Lower leg skin (tissue), 3 donors: ENCODE measurements at regions not wholly inside any gene's neighbourhood (a gene's known extent, or its start where the extent isn't known, plus 50 kb on each side); places are given as distances from the start of the nearest gene placed in this dataset.

Experiments
- POLR2A ChIP-seq, 2 donors: fragments of 450-650 bp; IDR thresholded peaks; one replicate each; pipeline ENCODE4 v1.6.1; 2016 to 2017; ENCODE audit warnings: antibody characterized with exemption in 2 of 2, mild to moderate bottlenecking in 1 of 2, moderate library complexity in 1 of 2
- TF ChIP-seq, protein P1 (sequence below), 3 donors: fragments of 450-650 bp; IDR thresholded peaks; one replicate each; pipeline ENCODE4 v1.5.1; 2016; ENCODE audit warnings: antibody characterized with exemption in 3 of 3, mild to moderate bottlenecking in 3 of 3, moderate library complexity in 2 of 3

DNA sequence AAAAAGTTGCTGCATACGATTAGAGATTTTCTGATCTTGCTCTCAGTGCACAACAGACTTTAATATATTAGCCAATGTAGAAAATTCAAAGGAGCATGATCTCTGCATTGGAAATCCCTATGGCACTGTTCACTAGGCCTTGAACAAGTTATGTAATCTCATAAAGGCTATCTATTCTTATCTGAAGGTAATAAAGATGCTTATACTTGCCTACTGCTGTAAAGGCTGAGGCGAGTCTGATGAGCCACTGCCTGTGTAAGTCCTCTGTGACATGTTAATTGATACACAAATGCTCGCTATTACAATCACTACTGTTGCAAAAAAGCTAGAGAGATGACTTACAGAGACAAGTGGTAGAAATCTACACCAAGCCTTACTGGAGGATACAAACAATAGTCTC, 207.4 kb downstream of the EPHA4 start:
- TF ChIP-seq POLR2A (IDR thresholded peaks at IDR 0.05): no peak
- TF ChIP-seq, protein P1, sequence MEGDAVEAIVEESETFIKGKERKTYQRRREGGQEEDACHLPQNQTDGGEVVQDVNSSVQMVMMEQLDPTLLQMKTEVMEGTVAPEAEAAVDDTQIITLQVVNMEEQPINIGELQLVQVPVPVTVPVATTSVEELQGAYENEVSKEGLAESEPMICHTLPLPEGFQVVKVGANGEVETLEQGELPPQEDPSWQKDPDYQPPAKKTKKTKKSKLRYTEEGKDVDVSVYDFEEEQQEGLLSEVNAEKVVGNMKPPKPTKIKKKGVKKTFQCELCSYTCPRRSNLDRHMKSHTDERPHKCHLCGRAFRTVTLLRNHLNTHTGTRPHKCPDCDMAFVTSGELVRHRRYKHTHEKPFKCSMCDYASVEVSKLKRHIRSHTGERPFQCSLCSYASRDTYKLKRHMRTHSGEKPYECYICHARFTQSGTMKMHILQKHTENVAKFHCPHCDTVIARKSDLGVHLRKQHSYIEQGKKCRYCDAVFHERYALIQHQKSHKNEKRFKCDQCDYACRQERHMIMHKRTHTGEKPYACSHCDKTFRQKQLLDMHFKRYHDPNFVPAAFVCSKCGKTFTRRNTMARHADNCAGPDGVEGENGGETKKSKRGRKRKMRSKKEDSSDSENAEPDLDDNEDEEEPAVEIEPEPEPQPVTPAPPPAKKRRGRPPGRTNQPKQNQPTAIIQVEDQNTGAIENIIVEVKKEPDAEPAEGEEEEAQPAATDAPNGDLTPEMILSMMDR (IDR thresholded peaks at IDR 0.05): no peak
